HepG2 (cell line): ENCODE measurements at regions not wholly inside any gene's neighbourhood (a gene's known extent, or its start where the extent isn't known, plus 50 kb on each side); places are given as distances from the start of the nearest gene placed in this dataset.

Experiments
- CEBPB ChIP-seq: IDR thresholded peaks from 2 replicates; pipeline ENCODE4 v1.6.1; 2011; ENCODE audit warnings: low read depth, low read length, improper control_type of control experiment, borderline replicate concordance
- NFE2 ChIP-seq: sonication (generic); formaldehyde crosslinking; IDR thresholded peaks from 2 replicates; pipeline ENCODE4 v1.4.0; 2020; ENCODE audit warnings: missing genetic modification reagents
- RAD21 ChIP-seq: fragments of 450-650 bp; formaldehyde crosslinking; IDR thresholded peaks from 2 replicates; pipeline ENCODE4 v1.5.0; 2020; ENCODE audit warnings: mild to moderate bottlenecking
- SMC3 ChIP-seq: IDR thresholded peaks from 2 replicates; pipeline ENCODE4 v1.6.1; 2011; ENCODE audit warnings: low read length, improper control_type of control experiment
- TCF7 ChIP-seq: sonication (generic); IDR thresholded peaks from 2 replicates; pipeline ENCODE4 v1.6.1; 2016; ENCODE audit warnings: antibody characterized with exemption, low read depth
- TCF7L2 ChIP-seq: IDR thresholded peaks from 2 replicates; pipeline ENCODE4 v1.6.1; 2011; ENCODE audit warnings: mild to moderate bottlenecking, low read depth, low read length, moderate library complexity
- TEAD2 ChIP-seq: sonication (generic); formaldehyde crosslinking; IDR thresholded peaks from 2 replicates; pipeline ENCODE4 v1.9.0; 2021; ENCODE audit warnings: missing genetic modification reagents
- ZFP36L2 ChIP-seq: sonication (generic); formaldehyde crosslinking; IDR thresholded peaks from 2 replicates; pipeline ENCODE4 v1.4.0; 2020; ENCODE audit warnings: missing genetic modification reagents
- TF ChIP-seq, protein P1 (sequence below): sonication (generic); formaldehyde crosslinking; IDR thresholded peaks from 2 replicates; pipeline ENCODE4 v1.5.0; 2020; ENCODE audit warnings: missing genetic modification reagents
- TF ChIP-seq, protein P2 (sequence below): sonication (generic); formaldehyde crosslinking; IDR thresholded peaks from 2 replicates; pipeline ENCODE4 v1.5.0; 2020; ENCODE audit warnings: mild to moderate bottlenecking, missing genetic modification reagents, moderate library complexity
- TF ChIP-seq, protein P3 (sequence below): sonication (generic); formaldehyde crosslinking; IDR thresholded peaks from 2 replicates; pipeline ENCODE4 v1.4.0; 2020; ENCODE audit warnings: missing genetic modification reagents

DNA sequence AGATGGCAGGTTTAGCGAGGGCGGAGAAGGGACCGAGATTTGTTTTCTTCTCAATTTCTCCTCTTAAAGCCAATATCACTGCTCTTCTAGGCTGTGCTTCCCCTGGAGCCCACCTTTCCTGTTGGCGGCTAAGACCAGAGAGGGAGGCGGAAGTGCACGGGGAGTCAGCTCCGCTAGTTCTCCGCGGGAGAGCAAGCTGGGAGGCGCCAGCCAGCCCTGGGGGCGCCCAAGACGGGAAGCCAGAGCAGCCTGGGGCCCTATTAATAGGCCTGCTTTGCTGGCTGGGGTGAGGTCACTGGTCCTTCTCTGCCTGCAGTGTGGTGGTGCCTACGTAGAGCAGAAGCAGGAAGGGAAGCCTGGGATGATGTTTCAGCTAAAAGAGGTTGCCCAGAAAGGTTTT lies 61.6 kb downstream of the LSM5 start:
- no peak for TF ChIP-seq ZFP36L2 (CRISPR knock-in tag)
- TF ChIP-seq, protein P1, sequence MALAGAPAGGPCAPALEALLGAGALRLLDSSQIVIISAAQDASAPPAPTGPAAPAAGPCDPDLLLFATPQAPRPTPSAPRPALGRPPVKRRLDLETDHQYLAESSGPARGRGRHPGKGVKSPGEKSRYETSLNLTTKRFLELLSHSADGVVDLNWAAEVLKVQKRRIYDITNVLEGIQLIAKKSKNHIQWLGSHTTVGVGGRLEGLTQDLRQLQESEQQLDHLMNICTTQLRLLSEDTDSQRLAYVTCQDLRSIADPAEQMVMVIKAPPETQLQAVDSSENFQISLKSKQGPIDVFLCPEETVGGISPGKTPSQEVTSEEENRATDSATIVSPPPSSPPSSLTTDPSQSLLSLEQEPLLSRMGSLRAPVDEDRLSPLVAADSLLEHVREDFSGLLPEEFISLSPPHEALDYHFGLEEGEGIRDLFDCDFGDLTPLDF (CRISPR knock-in tag): no peak
- TF ChIP-seq, protein P2, sequence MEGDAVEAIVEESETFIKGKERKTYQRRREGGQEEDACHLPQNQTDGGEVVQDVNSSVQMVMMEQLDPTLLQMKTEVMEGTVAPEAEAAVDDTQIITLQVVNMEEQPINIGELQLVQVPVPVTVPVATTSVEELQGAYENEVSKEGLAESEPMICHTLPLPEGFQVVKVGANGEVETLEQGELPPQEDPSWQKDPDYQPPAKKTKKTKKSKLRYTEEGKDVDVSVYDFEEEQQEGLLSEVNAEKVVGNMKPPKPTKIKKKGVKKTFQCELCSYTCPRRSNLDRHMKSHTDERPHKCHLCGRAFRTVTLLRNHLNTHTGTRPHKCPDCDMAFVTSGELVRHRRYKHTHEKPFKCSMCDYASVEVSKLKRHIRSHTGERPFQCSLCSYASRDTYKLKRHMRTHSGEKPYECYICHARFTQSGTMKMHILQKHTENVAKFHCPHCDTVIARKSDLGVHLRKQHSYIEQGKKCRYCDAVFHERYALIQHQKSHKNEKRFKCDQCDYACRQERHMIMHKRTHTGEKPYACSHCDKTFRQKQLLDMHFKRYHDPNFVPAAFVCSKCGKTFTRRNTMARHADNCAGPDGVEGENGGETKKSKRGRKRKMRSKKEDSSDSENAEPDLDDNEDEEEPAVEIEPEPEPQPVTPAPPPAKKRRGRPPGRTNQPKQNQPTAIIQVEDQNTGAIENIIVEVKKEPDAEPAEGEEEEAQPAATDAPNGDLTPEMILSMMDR (CRISPR knock-in tag): no peak
- no peak for TF ChIP-seq TEAD2 (CRISPR knock-in tag)
- no peak for TF ChIP-seq TCF7L2
- TF ChIP-seq SMC3: no peak
- no peak for TF ChIP-seq NFE2
- no peak for TF ChIP-seq CEBPB
- TF ChIP-seq TCF7: no peak
- no peak for TF ChIP-seq RAD21 (CRISPR knock-in tag)
- TF ChIP-seq, protein P3, sequence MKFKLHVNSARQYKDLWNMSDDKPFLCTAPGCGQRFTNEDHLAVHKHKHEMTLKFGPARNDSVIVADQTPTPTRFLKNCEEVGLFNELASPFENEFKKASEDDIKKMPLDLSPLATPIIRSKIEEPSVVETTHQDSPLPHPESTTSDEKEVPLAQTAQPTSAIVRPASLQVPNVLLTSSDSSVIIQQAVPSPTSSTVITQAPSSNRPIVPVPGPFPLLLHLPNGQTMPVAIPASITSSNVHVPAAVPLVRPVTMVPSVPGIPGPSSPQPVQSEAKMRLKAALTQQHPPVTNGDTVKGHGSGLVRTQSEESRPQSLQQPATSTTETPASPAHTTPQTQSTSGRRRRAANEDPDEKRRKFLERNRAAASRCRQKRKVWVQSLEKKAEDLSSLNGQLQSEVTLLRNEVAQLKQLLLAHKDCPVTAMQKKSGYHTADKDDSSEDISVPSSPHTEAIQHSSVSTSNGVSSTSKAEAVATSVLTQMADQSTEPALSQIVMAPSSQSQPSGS (CRISPR knock-in tag): no peak
